H1 (cell line): ENCODE measurements at regions not wholly inside any gene's neighbourhood (a gene's known extent, or its start where the extent isn't known, plus 50 kb on each side); places are given as distances from the start of the nearest gene placed in this dataset.

Experiments used
- CEBPB ChIP-seq: IDR thresholded peaks from 2 replicates; pipeline ENCODE4 v1.6.1; 2012; ENCODE audit warnings: low read depth, low read length
- CTBP2 ChIP-seq: IDR thresholded peaks from 2 replicates; pipeline ENCODE4 v1.7.0; 2011; ENCODE audit warnings: borderline replicate concordance, mild to moderate bottlenecking, moderate library complexity, mixed read lengths, low read length; ENCODE audit not compliant: insufficient read depth, insufficient read length
- EZH2 ChIP-seq: fragments of 200-600 bp; sonication (generic); IDR thresholded peaks from 2 replicates; pipeline ENCODE4 v1.7.1; 2012; ENCODE audit warnings: low read depth, mild to moderate bottlenecking, moderate library complexity, low read length, inconsistent platforms; ENCODE audit not compliant: severe bottlenecking
- NRF1 ChIP-seq: IDR thresholded peaks from 2 replicates; pipeline ENCODE4 v1.6.1; 2011; ENCODE audit warnings: mild to moderate bottlenecking, low read depth, low read length, improper control_type of control experiment
- POU5F1 ChIP-seq: IDR thresholded peaks from 2 replicates; pipeline ENCODE4 v1.6.1; 2011; ENCODE audit warnings: low read depth, mild to moderate bottlenecking, low read length, moderate library complexity
- RXRA ChIP-seq: IDR thresholded peaks from 2 replicates; pipeline ENCODE4 v1.6.1; 2011; ENCODE audit warnings: low read depth, mild to moderate bottlenecking, low read length, moderate library complexity; ENCODE audit not compliant: insufficient read depth
- SAP30 ChIP-seq: fragments of 300-600 bp; sonication (generic); IDR thresholded peaks from 2 replicates; pipeline ENCODE4 v1.7.1; 2012; ENCODE audit warnings: low read length, moderate library complexity, mild to moderate bottlenecking, inconsistent platforms; ENCODE audit not compliant: insufficient read depth, insufficient replicate concordance
- SIRT6 ChIP-seq: IDR thresholded peaks from one replicate; pipeline ENCODE4 v1.7.1; 2012; ENCODE audit warnings: low read length, inconsistent platforms
- SP1 ChIP-seq: IDR thresholded peaks from 2 replicates; pipeline ENCODE4 v1.6.1; 2011; ENCODE audit warnings: low read depth, low read length
- TBP ChIP-seq: IDR thresholded peaks from 2 replicates; pipeline ENCODE4 v1.6.1; 2011; ENCODE audit warnings: low read depth, low read length, improper control_type of control experiment
- TF ChIP-seq, protein P1 (sequence below): fragments of 300-600 bp; sonication (generic); IDR thresholded peaks from 2 replicates; pipeline ENCODE4 v1.7.1; 2012; ENCODE audit warnings: low read length, moderate library complexity, mild to moderate bottlenecking, inconsistent platforms; ENCODE audit not compliant: insufficient replicate concordance
- TF ChIP-seq, protein P2 (sequence below): IDR thresholded peaks from 2 replicates; pipeline ENCODE4 v1.6.1; 2012; ENCODE audit warnings: inconsistent platforms

GRCh38 chr13:40386586-40386985 lies 279.9 kb downstream of the FOXO1 start (continued):
- TF ChIP-seq, protein P1, sequence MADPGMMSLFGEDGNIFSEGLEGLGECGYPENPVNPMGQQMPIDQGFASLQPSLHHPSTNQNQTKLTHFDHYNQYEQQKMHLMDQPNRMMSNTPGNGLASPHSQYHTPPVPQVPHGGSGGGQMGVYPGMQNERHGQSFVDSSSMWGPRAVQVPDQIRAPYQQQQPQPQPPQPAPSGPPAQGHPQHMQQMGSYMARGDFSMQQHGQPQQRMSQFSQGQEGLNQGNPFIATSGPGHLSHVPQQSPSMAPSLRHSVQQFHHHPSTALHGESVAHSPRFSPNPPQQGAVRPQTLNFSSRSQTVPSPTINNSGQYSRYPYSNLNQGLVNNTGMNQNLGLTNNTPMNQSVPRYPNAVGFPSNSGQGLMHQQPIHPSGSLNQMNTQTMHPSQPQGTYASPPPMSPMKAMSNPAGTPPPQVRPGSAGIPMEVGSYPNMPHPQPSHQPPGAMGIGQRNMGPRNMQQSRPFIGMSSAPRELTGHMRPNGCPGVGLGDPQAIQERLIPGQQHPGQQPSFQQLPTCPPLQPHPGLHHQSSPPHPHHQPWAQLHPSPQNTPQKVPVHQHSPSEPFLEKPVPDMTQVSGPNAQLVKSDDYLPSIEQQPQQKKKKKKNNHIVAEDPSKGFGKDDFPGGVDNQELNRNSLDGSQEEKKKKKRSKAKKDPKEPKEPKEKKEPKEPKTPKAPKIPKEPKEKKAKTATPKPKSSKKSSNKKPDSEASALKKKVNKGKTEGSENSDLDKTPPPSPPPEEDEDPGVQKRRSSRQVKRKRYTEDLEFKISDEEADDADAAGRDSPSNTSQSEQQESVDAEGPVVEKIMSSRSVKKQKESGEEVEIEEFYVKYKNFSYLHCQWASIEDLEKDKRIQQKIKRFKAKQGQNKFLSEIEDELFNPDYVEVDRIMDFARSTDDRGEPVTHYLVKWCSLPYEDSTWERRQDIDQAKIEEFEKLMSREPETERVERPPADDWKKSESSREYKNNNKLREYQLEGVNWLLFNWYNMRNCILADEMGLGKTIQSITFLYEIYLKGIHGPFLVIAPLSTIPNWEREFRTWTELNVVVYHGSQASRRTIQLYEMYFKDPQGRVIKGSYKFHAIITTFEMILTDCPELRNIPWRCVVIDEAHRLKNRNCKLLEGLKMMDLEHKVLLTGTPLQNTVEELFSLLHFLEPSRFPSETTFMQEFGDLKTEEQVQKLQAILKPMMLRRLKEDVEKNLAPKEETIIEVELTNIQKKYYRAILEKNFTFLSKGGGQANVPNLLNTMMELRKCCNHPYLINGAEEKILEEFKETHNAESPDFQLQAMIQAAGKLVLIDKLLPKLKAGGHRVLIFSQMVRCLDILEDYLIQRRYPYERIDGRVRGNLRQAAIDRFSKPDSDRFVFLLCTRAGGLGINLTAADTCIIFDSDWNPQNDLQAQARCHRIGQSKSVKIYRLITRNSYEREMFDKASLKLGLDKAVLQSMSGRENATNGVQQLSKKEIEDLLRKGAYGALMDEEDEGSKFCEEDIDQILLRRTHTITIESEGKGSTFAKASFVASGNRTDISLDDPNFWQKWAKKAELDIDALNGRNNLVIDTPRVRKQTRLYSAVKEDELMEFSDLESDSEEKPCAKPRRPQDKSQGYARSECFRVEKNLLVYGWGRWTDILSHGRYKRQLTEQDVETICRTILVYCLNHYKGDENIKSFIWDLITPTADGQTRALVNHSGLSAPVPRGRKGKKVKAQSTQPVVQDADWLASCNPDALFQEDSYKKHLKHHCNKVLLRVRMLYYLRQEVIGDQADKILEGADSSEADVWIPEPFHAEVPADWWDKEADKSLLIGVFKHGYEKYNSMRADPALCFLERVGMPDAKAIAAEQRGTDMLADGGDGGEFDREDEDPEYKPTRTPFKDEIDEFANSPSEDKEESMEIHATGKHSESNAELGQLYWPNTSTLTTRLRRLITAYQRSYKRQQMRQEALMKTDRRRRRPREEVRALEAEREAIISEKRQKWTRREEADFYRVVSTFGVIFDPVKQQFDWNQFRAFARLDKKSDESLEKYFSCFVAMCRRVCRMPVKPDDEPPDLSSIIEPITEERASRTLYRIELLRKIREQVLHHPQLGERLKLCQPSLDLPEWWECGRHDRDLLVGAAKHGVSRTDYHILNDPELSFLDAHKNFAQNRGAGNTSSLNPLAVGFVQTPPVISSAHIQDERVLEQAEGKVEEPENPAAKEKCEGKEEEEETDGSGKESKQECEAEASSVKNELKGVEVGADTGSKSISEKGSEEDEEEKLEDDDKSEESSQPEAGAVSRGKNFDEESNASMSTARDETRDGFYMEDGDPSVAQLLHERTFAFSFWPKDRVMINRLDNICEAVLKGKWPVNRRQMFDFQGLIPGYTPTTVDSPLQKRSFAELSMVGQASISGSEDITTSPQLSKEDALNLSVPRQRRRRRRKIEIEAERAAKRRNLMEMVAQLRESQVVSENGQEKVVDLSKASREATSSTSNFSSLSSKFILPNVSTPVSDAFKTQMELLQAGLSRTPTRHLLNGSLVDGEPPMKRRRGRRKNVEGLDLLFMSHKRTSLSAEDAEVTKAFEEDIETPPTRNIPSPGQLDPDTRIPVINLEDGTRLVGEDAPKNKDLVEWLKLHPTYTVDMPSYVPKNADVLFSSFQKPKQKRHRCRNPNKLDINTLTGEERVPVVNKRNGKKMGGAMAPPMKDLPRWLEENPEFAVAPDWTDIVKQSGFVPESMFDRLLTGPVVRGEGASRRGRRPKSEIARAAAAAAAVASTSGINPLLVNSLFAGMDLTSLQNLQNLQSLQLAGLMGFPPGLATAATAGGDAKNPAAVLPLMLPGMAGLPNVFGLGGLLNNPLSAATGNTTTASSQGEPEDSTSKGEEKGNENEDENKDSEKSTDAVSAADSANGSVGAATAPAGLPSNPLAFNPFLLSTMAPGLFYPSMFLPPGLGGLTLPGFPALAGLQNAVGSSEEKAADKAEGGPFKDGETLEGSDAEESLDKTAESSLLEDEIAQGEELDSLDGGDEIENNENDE, result no peak
- no peak for TF ChIP-seq SP1
- TF ChIP-seq EZH2, result no peak
- no peak for TF ChIP-seq NRF1
- TF ChIP-seq RXRA, result no peak
- TF ChIP-seq CEBPB, result no peak
- TF ChIP-seq SAP30, result no peak
- no peak for TF ChIP-seq CTBP2
- TF ChIP-seq TBP, result no peak
- TF ChIP-seq, protein P2, sequence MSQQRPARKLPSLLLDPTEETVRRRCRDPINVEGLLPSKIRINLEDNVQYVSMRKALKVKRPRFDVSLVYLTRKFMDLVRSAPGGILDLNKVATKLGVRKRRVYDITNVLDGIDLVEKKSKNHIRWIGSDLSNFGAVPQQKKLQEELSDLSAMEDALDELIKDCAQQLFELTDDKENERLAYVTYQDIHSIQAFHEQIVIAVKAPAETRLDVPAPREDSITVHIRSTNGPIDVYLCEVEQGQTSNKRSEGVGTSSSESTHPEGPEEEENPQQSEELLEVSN, result no peak
- no peak for TF ChIP-seq SIRT6
- no peak for TF ChIP-seq POU5F1
